K562 (cell line): ENCODE measurements at regions not wholly inside any gene's neighbourhood (a gene's known extent, or its start where the extent isn't known, plus 50 kb on each side); places are given as distances from the start of the nearest gene placed in this dataset.

Experiments used
- ATAC-seq: fragments of 200-7000 bp; cut with Tn5 transposase; 3 replicates; pipeline ENCODE4 v1.9.1; 2020; ENCODE audit warnings: moderate library complexity
- BruUV-seq: library from RNA; stranded (reverse); fragments of 400-500 nt; replicated peaks from 2 replicates; lab custom pipeline; 2021; lab: Mats Ljungman, UMichigan
- CTCF ChIA-PET: fragments of 300-600 bp; formaldehyde crosslinking; extraction: SDS; loops from one replicate; lab custom pipeline; 2021; ENCODE audit warnings: low intra/inter-chr PET ratio; lab: Yijun Ruan, JAX
- POLR2A ChIA-PET: fragments of 300-600, 350-650 bp; sonication (Branson Sonifier 250); formaldehyde crosslinking; extraction: SDS; loops from one replicate; lab custom pipeline; 2021; ENCODE audit warnings: antibody characterized with exemption, inconsistent platforms; lab: Yijun Ruan, JAX
- DNase-seq, 4 experiments: peaks; one replicate each; pipeline versions ENCODE4 v3.0.0 to v3.0.0-alpha.2; 2011 to 2018; ENCODE audit warnings: low spot score in 3 of 4, mixed read lengths in 3 of 4; ENCODE audit errors: extremely low read depth in 1 of 4
- FAIRE-seq: peaks from 2 replicates; lab custom pipeline; 2011; peaks lifted over from hg19 to GRCh38; lab: Jason Lieb, UNC
- H2AFZ ChIP-seq: 2 replicates; pipeline ENCODE4 v1.6.0; 2011; ENCODE audit warnings: low read depth, low read length, control low read depth, inconsistent platforms
- H3K27ac ChIP-seq: fragments of 200-600 bp; 3 replicates; pipeline ENCODE4 v1.8.0; 2011; ENCODE audit warnings: low read depth, mild to moderate bottlenecking, control low read depth, inconsistent platforms, low read length, moderate library complexity, mixed read lengths; ENCODE audit errors: extremely low read depth
- H3K27me3 ChIP-seq, 2 experiments: fragments of 300-600 bp in 1 of 2; 2 replicates in 1 of 2; 3 replicates in 1 of 2; pipeline versions ENCODE4 v1.6.0 to v1.8.0; 2011; ENCODE audit warnings: inconsistent platforms in 2 of 2, low read length in 2 of 2, mild to moderate bottlenecking in 1 of 2, mixed read lengths in 1 of 2, moderate library complexity in 1 of 2; ENCODE audit not compliant: control insufficient read depth in 2 of 2, insufficient read depth in 2 of 2
- H3K36me3 ChIP-seq: fragments of 300-600 bp; 3 replicates; pipeline ENCODE4 v1.8.0; 2011; ENCODE audit warnings: mild to moderate bottlenecking, low read length, inconsistent platforms; ENCODE audit not compliant: control insufficient read depth, insufficient read depth
- H3K4me1 ChIP-seq, 2 experiments: fragments of 200-600 bp in 1 of 2; replicated peaks in 1 of 2; 2 replicates in 1 of 2; 3 replicates in 1 of 2; pipeline versions ENCODE4 v1.5.1 to v1.8.0; 2011; ENCODE audit warnings: inconsistent platforms in 2 of 2, low read length in 2 of 2, mild to moderate bottlenecking in 1 of 2, mixed read lengths in 1 of 2, moderate library complexity in 1 of 2; ENCODE audit not compliant: control insufficient read depth in 2 of 2, insufficient read depth in 2 of 2
- H3K4me2 ChIP-seq: 2 replicates; pipeline ENCODE4 v1.6.1; 2011; ENCODE audit warnings: low read length, control low read depth, inconsistent platforms, mixed read lengths; ENCODE audit not compliant: insufficient read depth
- H3K4me3 ChIP-seq: fragments of 200-600 bp; sonication (generic), shearing (Covaris generic); 2 replicates; pipeline ENCODE4 v1.5.1; 2016; ENCODE audit warnings: control low read depth, inconsistent platforms
- H3K79me2 ChIP-seq: fragments of 200-600 bp; 3 replicates; pipeline ENCODE4 v1.8.0; 2011; ENCODE audit warnings: low read length, inconsistent platforms; ENCODE audit not compliant: control insufficient read depth, insufficient read depth
- H3K9ac ChIP-seq, 2 experiments: 2 replicates each; pipeline versions ENCODE4 v1.6.0 to v1.6.1; 2011; ENCODE audit warnings: low read depth in 2 of 2, low read length in 2 of 2, control low read depth in 1 of 2, inconsistent platforms in 1 of 2, mild to moderate bottlenecking in 1 of 2, mixed read lengths in 1 of 2; ENCODE audit not compliant: insufficient read depth in 1 of 2
- H3K9me1 ChIP-seq: one replicate; pipeline ENCODE4 v1.6.0; 2011; ENCODE audit warnings: inconsistent platforms, mild to moderate bottlenecking, low read length, moderate library complexity; ENCODE audit not compliant: control insufficient read depth, insufficient read depth
- H3K9me3 ChIP-seq: replicated peaks from 2 replicates; pipeline ENCODE4 v1.5.1; 2011; ENCODE audit warnings: low read depth, low read length, inconsistent platforms; ENCODE audit not compliant: control insufficient read depth, insufficient read depth
- H4K20me1 ChIP-seq: replicated peaks from 2 replicates; pipeline ENCODE4 v1.6.1; 2011; ENCODE audit warnings: low read length, inconsistent platforms, mixed read lengths; ENCODE audit not compliant: control insufficient read depth, insufficient read depth
- E4F1 ChIP-seq: fragments of 250-450 bp; sonication (Bioruptor Pico); IDR thresholded peaks from 2 replicates; pipeline ENCODE4 v1.5.0; 2021; ENCODE audit warnings: mild to moderate bottlenecking, borderline replicate concordance
- GATAD2A ChIP-seq: fragments of 450-650 bp; IDR thresholded peaks from 2 replicates; pipeline ENCODE4 v1.6.1; 2017
- MTA3 ChIP-seq: fragments of 450-650 bp; formaldehyde crosslinking; IDR thresholded peaks from 2 replicates; pipeline ENCODE4 v1.6.1; 2017; ENCODE audit warnings: mild to moderate bottlenecking, borderline replicate concordance
- MYBL2 ChIP-seq, 2 experiments: fragments of 450-650 bp in 1 of 2; sonication (generic) in 1 of 2; formaldehyde crosslinking in 1 of 2; IDR thresholded peaks; 2 replicates each; pipeline versions ENCODE4 v1.6.1 to v1.8.1; 2017 to 2022; ENCODE audit warnings: borderline replicate concordance in 1 of 2, inconsistent platforms in 1 of 2, low read depth in 1 of 2, mild to moderate bottlenecking in 1 of 2, missing genetic modification reagents in 1 of 2, moderate library complexity in 1 of 2
- MYC ChIP-seq, 2 experiments: fragments of 250-450 bp in 1 of 2; sonication (Bioruptor Pico) in 1 of 2; IDR thresholded peaks; 2 replicates each; pipeline versions ENCODE4 v1.5.1 to v1.6.1; 2012 to 2021; ENCODE audit warnings: low read depth in 2 of 2, borderline replicate concordance in 1 of 2, improper control_type of control experiment in 1 of 2, low read length in 1 of 2, mild to moderate bottlenecking in 1 of 2, moderate library complexity in 1 of 2
- NR3C1 ChIP-seq: sonication (generic); formaldehyde crosslinking; IDR thresholded peaks from 2 replicates; pipeline ENCODE4 v1.8.1; 2022; ENCODE audit warnings: missing genetic modification reagents
- SMAD3 ChIP-seq: fragments of 450-650 bp; formaldehyde crosslinking; conservative IDR thresholded peaks from 2 replicates; pipeline ENCODE4 v1.4.0; 2020; ENCODE audit warnings: mild to moderate bottlenecking
- STAT5A ChIP-seq: IDR thresholded peaks from 2 replicates; pipeline ENCODE4 v1.6.1; 2012; ENCODE audit warnings: low read length, inconsistent platforms, borderline replicate concordance
- ZMIZ1 ChIP-seq, 2 experiments: fragments of 150-350 bp in 1 of 2; IDR thresholded peaks; 2 replicates each; pipeline ENCODE4 v1.6.1; 2012 to 2016; ENCODE audit warnings: low read depth in 2 of 2, low read length in 2 of 2, mild to moderate bottlenecking in 1 of 2, moderate library complexity in 1 of 2
- ZNF140 ChIP-seq: fragments of 250-450 bp; sonication (Bioruptor Pico); IDR thresholded peaks from 2 replicates; pipeline ENCODE4 v1.8.0; 2021; ENCODE audit warnings: moderate library complexity, mild to moderate bottlenecking, inconsistent platforms
- ZNF511 ChIP-seq: sonication (generic); formaldehyde crosslinking; IDR thresholded peaks from 2 replicates; pipeline ENCODE4 v1.8.0; 2022; ENCODE audit warnings: mild to moderate bottlenecking, missing genetic modification reagents
- ZNF766 ChIP-seq: fragments of 200-800 bp; sonication (Bioruptor generic); conservative IDR thresholded peaks from 2 replicates; pipeline ENCODE4 v1.6.1; 2016; ENCODE audit warnings: missing genetic modification characterization, missing compliant biosample characterization
- WGBS: fragments of 100-300 bp; shearing (Covaris generic); methylation state at CpG from one replicate; pipeline ENCODE4 v1.1.6; 2016; ENCODE audit warnings: low coverage, mixed read lengths; ENCODE audit not compliant: insufficient coverage; ENCODE audit errors: missing lambda C conversion rate; 5-methylcytosine and 5-hydroxymethylcytosine counted together
- in situ Hi-C: fragments of 300-500 bp; cut with MboI; formaldehyde crosslinking; loops from 4 replicates; pipeline ENCODE4 v1.15.0; 2018; ENCODE audit warnings: inconsistent platforms, mixed read lengths
- intact Hi-C: fragments of 100-400 bp; cut with micrococcal nuclease; formaldehyde crosslinking; loops from 2 replicates; pipeline ENCODE4 v1.14.2; 2022
- TF ChIP-seq, protein P1 (sequence below): sonication (generic); formaldehyde crosslinking; IDR thresholded peaks from 2 replicates; pipeline ENCODE4 v1.8.0; 2023; ENCODE audit warnings: mild to moderate bottlenecking, missing genetic modification reagents

- TF ChIP-seq E4F1 (CRISPR knock-in tag) (no peak), GATAD2A (no peak)
- TF ChIP-seq, all 486 proteins: peak for 0
These were observed 877.3 kb upstream of the MAP3K7 start (continued) for GRCh38 chr6:91464201-91464600.

DNA sequence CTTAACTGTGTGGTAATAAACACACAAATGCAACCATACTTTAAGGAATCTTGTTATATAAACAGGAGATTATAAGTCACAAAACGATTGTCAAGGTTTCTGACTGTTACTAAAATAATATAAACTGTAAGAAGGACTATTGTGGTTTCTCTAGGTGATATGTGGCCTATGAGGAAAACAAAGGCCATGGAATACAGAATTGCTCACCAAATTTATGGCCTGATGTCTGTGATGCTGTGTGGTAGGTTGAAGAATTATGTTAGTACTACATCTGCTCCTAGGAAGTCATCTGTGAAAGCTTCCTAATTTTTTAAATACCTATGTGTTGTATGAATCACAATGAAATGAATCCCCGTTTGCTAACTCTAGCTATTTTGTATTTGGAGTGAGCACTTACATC, 875.4 kb upstream of the MAP3K7 start:
- H3K79me2 ChIP-seq: no peaks in the 10 kb centered on the region
- WGBS: 0% methylated on average over 2 of the region's 2 CpGs
- H2AFZ ChIP-seq: no peak overlapping the region
- H3K36me3 ChIP-seq: no peaks in the 10 kb centered on the region
- H3K4me3 ChIP-seq: no peak overlapping the region
- BruUV-seq: no TSS peak
- intact Hi-C loops: no loop called here
- H3K27ac ChIP-seq: no peak overlapping the region
- DNase-seq (no peak), ATAC-seq (no peak), FAIRE-seq (no peak)
- H3K4me2 ChIP-seq: no peak overlapping the region
- H3K4me1 ChIP-seq: no peaks in the 10 kb centered on the region
- no peak overlapping the region for H3K9ac ChIP-seq
- ChIA-PET CTCF (no interaction called here), POLR2A (no interaction called here)
- no peaks in the 10 kb centered on the region for H4K20me1 ChIP-seq
- no peaks in the 10 kb centered on the region for H3K27me3 ChIP-seq
- in situ Hi-C loops: no loop called here
- no peaks in the 10 kb centered on the region for H3K9me3 ChIP-seq
- H3K9me1 ChIP-seq: no peaks in the 10 kb centered on the region
- TF ChIP-seq ZMIZ1 (IDR thresholded peaks at IDR 0.05; ENCODE audit: low read depth in 2 of 2, low read length in 2 of 2): no peak
- no peak for TF ChIP-seq ZNF140
- no peak for TF ChIP-seq SMAD3 (CRISPR knock-in tag)
- no peak for TF ChIP-seq NR3C1 (CRISPR knock-in tag)
- no peak for TF ChIP-seq STAT5A
- no peak for TF ChIP-seq MYC (IDR thresholded peaks at IDR 0.05; ENCODE audit: low read depth, low read length)
- no peak for TF ChIP-seq MYC (CRISPR knock-in tag; IDR thresholded peaks at IDR 0.05; ENCODE audit: borderline replicate concordance, low read depth)
- TF ChIP-seq, protein P1, sequence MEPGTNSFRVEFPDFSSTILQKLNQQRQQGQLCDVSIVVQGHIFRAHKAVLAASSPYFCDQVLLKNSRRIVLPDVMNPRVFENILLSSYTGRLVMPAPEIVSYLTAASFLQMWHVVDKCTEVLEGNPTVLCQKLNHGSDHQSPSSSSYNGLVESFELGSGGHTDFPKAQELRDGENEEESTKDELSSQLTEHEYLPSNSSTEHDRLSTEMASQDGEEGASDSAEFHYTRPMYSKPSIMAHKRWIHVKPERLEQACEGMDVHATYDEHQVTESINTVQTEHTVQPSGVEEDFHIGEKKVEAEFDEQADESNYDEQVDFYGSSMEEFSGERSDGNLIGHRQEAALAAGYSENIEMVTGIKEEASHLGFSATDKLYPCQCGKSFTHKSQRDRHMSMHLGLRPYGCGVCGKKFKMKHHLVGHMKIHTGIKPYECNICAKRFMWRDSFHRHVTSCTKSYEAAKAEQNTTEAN (CRISPR knock-in tag): no peak
- TF ChIP-seq MYBL2 (IDR thresholded peaks at IDR 0.05; ENCODE audit: low read depth): no peak
- no peak for TF ChIP-seq MYBL2 (CRISPR knock-in tag; IDR thresholded peaks at IDR 0.05; ENCODE audit: borderline replicate concordance)
- no peak for TF ChIP-seq MTA3
- TF ChIP-seq ZNF766: no peak
- TF ChIP-seq ZNF511 (CRISPR knock-in tag): no peak
